GM10248 (cell line): ENCODE measurements at regions not wholly inside any gene's neighbourhood (a gene's known extent, or its start where the extent isn't known, plus 50 kb on each side); places are given as distances from the start of the nearest gene placed in this dataset.

ENCODE experiments used
- CTCF ChIA-PET: fragments of 300-600 bp; sonication (Branson Sonifier 250); formaldehyde crosslinking; extraction: SDS; loops from one replicate; lab custom pipeline; 2021; ENCODE audit warnings: antibody characterized with exemption; lab: Yijun Ruan, JAX
- POLR2A ChIA-PET: fragments of 350-650 bp; sonication (Branson Sonifier 250); formaldehyde crosslinking; extraction: SDS; loops from one replicate; lab custom pipeline; 2020; ENCODE audit warnings: antibody characterized with exemption; lab: Yijun Ruan, JAX
- DNase-seq: peaks from one replicate; pipeline ENCODE4 v3.0.0; 2012; ENCODE audit errors: extremely low spot score
- TF ChIP-seq, protein P1 (sequence below): IDR thresholded peaks from 2 replicates; pipeline ENCODE4 v1.5.1; 2012; ENCODE audit warnings: mild to moderate bottlenecking, low read depth; ENCODE audit errors: extremely low read depth, missing control alignments, control extremely low read depth

DNA sequence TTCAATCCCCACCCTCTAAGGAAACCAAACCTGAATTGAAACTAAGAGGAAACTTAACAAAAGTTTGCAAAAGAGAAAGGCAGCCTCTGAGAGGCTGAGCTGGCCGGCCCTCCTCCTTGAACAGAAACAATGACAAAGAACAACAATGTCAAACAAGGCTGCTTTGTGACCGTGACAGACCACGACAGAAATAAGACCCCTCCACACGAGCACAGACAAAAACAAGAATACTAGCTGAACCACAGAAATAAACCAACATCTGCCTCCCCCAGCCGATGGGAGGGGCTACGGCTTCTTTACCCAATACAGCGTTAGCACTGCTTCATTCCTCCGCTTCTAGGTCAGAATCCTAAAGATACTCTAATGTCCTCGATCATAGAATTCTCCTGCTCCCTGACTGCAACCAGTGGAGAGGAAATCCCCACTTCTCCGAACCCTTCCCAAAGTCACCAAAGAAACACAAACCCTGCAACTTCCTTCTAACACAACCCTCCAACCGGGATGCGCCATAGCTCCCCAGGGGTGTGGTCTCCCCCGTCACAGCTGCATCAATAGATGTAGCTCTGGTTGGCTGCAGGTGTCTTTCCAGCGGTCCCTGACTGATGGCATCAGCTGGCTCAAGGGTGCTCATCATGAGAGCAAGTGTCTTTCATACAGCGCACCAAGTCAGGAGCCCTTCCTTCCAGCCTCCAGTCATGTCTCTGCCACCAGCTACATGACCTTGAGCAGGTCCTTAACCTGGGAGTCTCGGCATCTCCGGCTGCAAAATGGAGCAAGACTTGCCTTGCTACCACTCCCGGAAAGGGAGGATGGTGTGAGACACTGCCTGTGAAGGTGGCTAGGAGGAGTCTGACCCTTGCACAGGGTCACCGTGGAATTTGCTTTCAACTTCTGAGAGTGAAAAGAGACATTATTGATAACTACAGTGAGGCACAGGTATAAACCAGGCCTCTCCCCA lies 198.6 kb downstream of the HAUS1 start:
- TF ChIP-seq, protein P1, sequence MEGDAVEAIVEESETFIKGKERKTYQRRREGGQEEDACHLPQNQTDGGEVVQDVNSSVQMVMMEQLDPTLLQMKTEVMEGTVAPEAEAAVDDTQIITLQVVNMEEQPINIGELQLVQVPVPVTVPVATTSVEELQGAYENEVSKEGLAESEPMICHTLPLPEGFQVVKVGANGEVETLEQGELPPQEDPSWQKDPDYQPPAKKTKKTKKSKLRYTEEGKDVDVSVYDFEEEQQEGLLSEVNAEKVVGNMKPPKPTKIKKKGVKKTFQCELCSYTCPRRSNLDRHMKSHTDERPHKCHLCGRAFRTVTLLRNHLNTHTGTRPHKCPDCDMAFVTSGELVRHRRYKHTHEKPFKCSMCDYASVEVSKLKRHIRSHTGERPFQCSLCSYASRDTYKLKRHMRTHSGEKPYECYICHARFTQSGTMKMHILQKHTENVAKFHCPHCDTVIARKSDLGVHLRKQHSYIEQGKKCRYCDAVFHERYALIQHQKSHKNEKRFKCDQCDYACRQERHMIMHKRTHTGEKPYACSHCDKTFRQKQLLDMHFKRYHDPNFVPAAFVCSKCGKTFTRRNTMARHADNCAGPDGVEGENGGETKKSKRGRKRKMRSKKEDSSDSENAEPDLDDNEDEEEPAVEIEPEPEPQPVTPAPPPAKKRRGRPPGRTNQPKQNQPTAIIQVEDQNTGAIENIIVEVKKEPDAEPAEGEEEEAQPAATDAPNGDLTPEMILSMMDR: no peak
- no peak for DNase-seq
- CTCF ChIA-PET: interaction anchor here (2.3 kb wide), 1 partner anchor 22 kb away, joined by 6 read pairs; no protein-coding TSS in a partner anchor
- POLR2A ChIA-PET: no interaction called here

DNA sequence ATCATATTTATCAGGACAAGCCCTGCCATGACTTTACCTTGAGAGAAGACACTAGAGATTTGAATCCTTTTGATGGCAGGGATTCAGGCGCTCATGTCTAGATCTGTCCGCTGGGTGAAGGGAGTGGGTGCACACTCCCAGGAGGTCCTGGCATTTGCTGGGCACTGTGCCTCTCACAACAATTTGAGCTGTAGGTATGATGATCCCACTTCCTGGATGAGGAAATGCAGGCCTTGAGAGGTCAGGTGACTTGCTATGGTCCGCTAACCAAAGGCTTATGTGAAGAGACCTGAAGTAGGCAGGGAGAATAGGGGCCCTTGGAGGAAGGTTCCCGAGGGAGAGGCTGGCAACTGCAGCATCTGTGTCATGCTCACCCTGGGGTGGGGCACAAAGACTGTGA lies 206.1 kb downstream of the HAUS1 start:
- TF ChIP-seq, protein P1: no peak
- DNase-seq: no peak
- ChIA-PET CTCF (interaction anchor here (1.6 kb wide), 1 partner anchor 10 kb away, joined by 3 read pairs; no protein-coding TSS in a partner anchor), POLR2A (no interaction called here)

DNA sequence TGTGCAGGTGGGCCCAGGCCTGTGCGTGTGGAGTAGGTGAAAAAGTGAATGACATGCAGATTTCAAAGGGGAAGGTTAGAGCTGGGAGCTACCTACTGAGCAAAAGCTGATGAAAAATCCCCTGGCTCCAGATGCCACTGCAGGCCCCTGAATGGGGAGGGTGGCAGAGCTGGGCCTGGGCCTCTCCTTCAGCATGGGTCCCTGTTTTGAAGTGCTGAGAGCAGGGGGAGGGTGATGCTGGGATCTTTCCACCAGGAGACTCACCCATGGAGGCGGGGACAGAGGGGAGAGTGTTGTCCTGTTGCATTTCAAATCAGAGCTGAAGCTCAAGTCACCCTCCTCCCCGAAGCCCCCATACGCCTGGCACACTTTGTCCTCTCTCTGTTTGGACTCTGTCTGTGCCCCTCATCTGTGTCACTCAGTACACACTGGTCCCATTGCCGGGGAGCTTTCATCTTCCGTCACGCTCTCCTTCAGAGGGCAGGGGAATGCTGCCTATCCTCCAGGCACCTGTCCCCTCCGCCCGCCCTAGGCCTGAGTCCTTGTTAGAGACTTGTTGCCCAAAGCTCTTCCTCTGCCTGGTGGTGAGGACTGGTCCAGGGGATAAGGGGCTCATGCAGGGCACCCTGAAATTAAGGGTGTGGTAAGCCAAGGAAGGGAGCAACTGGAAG lies 206.6 kb downstream of the HAUS1 start:
- TF ChIP-seq, protein P1: no peak
- no peak for DNase-seq
- POLR2A ChIA-PET: no interaction called here
- CTCF ChIA-PET: interaction anchor here (0.8 to 1.6 kb wide), 2 partner anchors 10 to 75 kb away, joined by 3 read pairs; no protein-coding TSS in a partner anchor

DNA sequence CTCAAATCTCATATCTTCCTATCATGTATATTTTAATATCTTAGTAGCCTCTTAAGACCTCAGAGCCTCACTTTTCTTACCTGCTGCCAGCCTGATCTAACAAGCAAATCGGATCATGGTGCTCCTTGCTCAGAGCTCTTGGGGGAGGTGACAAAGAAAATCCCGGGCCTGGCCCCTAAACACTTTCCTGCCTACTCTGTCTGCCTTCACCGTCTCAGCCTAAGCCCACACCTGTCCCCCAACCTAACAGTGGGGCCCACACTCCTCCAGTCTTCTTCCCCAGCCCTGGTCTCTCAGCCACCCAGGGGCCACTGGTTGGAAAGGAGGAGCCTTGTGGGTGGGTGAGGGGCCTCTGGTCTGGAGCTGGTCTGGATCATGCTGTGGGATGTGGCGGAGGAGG lies 207.3 kb downstream of the HAUS1 start:
- no peak for DNase-seq
- ChIA-PET POLR2A (no interaction called here), CTCF (interaction anchor here (0.8 to 1.6 kb wide), 2 partner anchors 11 to 74 kb away, joined by 3 read pairs; no protein-coding TSS in a partner anchor)
- TF ChIP-seq, protein P1: no peak

DNA sequence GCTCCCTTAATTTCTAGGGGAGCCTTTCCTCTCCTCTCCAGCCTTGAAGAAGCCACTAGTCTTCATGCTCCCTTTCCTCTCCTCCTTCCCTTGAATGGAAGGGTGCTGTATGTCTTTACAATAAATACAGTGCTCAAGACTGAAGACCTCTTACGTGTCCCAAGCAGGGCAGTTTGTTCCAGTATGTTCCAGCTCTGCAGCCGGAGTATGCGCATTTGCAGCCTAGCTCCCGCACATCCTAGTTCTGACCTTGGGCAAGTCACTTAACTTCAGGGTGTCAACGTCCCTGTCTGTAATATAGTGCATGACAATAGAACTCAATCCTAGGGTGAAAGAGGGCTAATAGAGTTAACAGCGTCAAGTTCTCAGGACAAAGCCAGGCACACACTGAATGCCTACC lies 208.0 kb downstream of the HAUS1 start:
- ChIA-PET POLR2A (no interaction called here), CTCF (no interaction called here)
- DNase-seq: no peak
- TF ChIP-seq, protein P1: no peak

DNA sequence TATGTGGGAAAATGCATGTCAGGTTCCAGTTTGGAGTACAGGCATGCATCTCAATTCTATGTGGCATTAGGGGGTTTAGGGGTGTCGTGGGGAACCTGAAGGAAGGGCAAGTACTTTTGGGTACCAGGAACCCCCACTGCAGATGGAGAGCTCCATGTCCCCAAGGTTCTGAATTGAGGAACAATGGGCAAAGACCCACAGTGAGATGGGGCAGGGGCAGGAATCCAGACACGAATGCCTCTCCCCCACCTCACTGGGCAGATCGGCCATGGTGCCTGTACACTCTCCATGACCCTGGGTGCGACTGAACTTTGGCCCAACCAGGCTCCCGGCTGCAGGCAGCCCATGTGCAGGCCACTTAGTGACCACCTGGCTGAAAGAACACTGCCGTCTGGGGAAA lies 209.3 kb downstream of the HAUS1 start:
- POLR2A ChIA-PET: no interaction called here
- TF ChIP-seq, protein P1: no peak
- no peak for DNase-seq
- CTCF ChIA-PET: interaction anchor here (1.2 to 2.9 kb wide), 3 partner anchors 22 to 83 kb away, joined by 3 to 9 read pairs (median 3); no protein-coding TSS in a partner anchor
